ENCODE measurements at regions not wholly inside any gene's neighbourhood (a gene's known extent, or its start where the extent isn't known, plus 50 kb on each side); places are given as distances from the start of the nearest gene placed in this dataset.

DNA sequence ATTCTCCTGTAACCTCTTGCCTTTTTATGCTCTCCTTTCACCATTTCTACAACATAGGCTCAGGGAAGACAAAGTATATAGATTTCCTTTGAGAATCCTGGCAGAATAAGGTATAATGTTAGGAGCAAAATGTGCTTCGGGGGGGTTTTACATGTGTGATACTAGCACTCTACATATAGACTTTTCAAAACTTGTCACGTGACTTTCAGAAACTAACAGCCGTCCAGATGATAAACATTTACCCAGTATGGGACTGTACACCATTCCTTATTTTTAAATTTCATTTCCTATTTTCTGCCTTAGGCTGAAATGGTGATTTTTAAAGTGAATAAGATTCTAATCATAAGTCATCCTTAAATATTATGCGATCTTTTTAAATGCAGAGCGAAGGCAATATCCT, 420.4 kb upstream of the PITX2 start:
- TF ChIP-seq YY1 (IDR thresholded peaks at IDR 0.05; ENCODE audit: insufficient read depth, insufficient read length) (no peak), ZNF274 (IDR thresholded peaks at IDR 0.05; ENCODE audit: low read depth, low read length) (no peak)

Data from NT2/D1 (cell line).